Keratinocyte (primary cell): ENCODE measurements at regions not wholly inside any gene's neighbourhood (a gene's known extent, or its start where the extent isn't known, plus 50 kb on each side); places are given as distances from the start of the nearest gene placed in this dataset.

Experiments
- DNase-seq: peaks from one replicate; pipeline ENCODE4 v3.0.0-alpha.2; 2011; ENCODE audit warnings: low read depth, missing footprints, low spot score
- FAIRE-seq: peaks from 2 replicates; lab custom pipeline; 2011; peaks lifted over from hg19 to GRCh38; lab: Jason Lieb, UNC
- H2AFZ ChIP-seq: 2 replicates; pipeline ENCODE4 v1.6.0; 2012; ENCODE audit warnings: low read length, control low read depth, inconsistent platforms; ENCODE audit not compliant: control insufficient read depth
- H3K27ac ChIP-seq: 2 replicates; pipeline ENCODE4 v1.5.1; 2011; ENCODE audit warnings: low read length; ENCODE audit not compliant: control insufficient read depth, insufficient read depth
- H3K27me3 ChIP-seq: 3 replicates; pipeline ENCODE4 v1.6.0; 2011; ENCODE audit warnings: low read length; ENCODE audit not compliant: control insufficient read depth, insufficient read depth; ENCODE audit errors: extremely low read depth
- H3K36me3 ChIP-seq, 2 experiments: 2 replicates in 1 of 2; 3 replicates in 1 of 2; pipeline ENCODE4 v1.5.1; 2011; ENCODE audit warnings: low read length in 2 of 2, mild to moderate bottlenecking in 1 of 2; ENCODE audit not compliant: control insufficient read depth in 2 of 2, insufficient read depth in 2 of 2; ENCODE audit errors: extremely low read depth in 1 of 2
- H3K4me1 ChIP-seq: 3 replicates; pipeline ENCODE4 v1.5.1; 2011; ENCODE audit warnings: low read length; ENCODE audit not compliant: control insufficient read depth, insufficient read depth; ENCODE audit errors: extremely low read depth
- H3K4me2 ChIP-seq: 3 replicates; pipeline ENCODE4 v1.6.0; 2011; ENCODE audit warnings: low read depth, low read length; ENCODE audit not compliant: control insufficient read depth, insufficient read depth; ENCODE audit errors: extremely low read depth
- H3K4me3 ChIP-seq, 3 experiments: fragments of 200-600 bp in 1 of 3; sonication (generic) in 1 of 3; 2 replicates in 2 of 3; 3 replicates in 1 of 3; pipeline ENCODE4 v1.5.1; 2011 to 2016; ENCODE audit warnings: low read length in 3 of 3, mild to moderate bottlenecking in 3 of 3, control low read depth in 2 of 3, inconsistent platforms in 1 of 3, low read depth in 1 of 3, mixed read lengths in 1 of 3, mixed run types in 1 of 3, moderate library complexity in 1 of 3; ENCODE audit not compliant: control insufficient read depth in 2 of 3, insufficient read depth in 2 of 3; ENCODE audit errors: extremely low read depth in 1 of 3
- H3K79me2 ChIP-seq: 2 replicates; pipeline ENCODE4 v1.6.0; 2012; ENCODE audit warnings: low read length; ENCODE audit not compliant: control insufficient read depth, insufficient read depth
- H3K9ac ChIP-seq: 3 replicates; pipeline ENCODE4 v1.6.0; 2011; ENCODE audit warnings: low read length; ENCODE audit not compliant: control insufficient read depth, insufficient read depth; ENCODE audit errors: extremely low read depth
- H3K9me1 ChIP-seq: 3 replicates; pipeline ENCODE4 v1.6.0; 2011; ENCODE audit warnings: low read length; ENCODE audit not compliant: control insufficient read depth, insufficient read depth; ENCODE audit errors: extremely low read depth
- H3K9me3 ChIP-seq: 2 replicates; pipeline ENCODE4 v1.5.1; 2012; ENCODE audit warnings: low read depth, low read length; ENCODE audit not compliant: control insufficient read depth
- H4K20me1 ChIP-seq: 3 replicates; pipeline ENCODE4 v1.6.0; 2011; ENCODE audit warnings: low read length; ENCODE audit not compliant: control insufficient read depth, insufficient read depth; ENCODE audit errors: extremely low read depth
- CTCF ChIP-seq, 3 experiments: IDR thresholded peaks in 1 of 3; conservative IDR thresholded peaks in 1 of 3; optimal IDR thresholded peaks in 1 of 3; 2 replicates in 2 of 3; 3 replicates in 1 of 3; pipeline versions ENCODE3 to v1.5.1; 2011; ENCODE audit warnings: low read length in 3 of 3, mild to moderate bottlenecking in 3 of 3, moderate library complexity in 2 of 3, control low read depth in 1 of 3, inconsistent platforms in 1 of 3; ENCODE audit not compliant: insufficient read depth in 2 of 3; ENCODE audit errors: extremely low read depth in 1 of 3
- EZH2 ChIP-seq: IDR thresholded peaks from one replicate; pipeline ENCODE4 v1.6.1; 2012; ENCODE audit warnings: inconsistent platforms, mild to moderate bottlenecking, low read length, moderate library complexity
- dilution Hi-C: fragments of 300-500 bp; cut with MboI; formaldehyde crosslinking; loops from one replicate; pipeline ENCODE4 v1.7.0; 2020; ENCODE audit warnings: low sequenced_read_pairs; ENCODE audit not compliant: extremely low pct_ligation_motif_present

- no peaks in the 10 kb centered on the region for H4K20me1 ChIP-seq
- H3K79me2 ChIP-seq, result no peaks in the 10 kb centered on the region
- FAIRE-seq (no peak), DNase-seq (no peak)
- H3K9me1 ChIP-seq, result no peaks in the 10 kb centered on the region
- no peak overlapping the region for H3K4me2 ChIP-seq
- no peak overlapping the region for H3K9ac ChIP-seq
- H3K27ac ChIP-seq, result no peak overlapping the region
- H3K4me3 ChIP-seq, result no peak overlapping the region
- H3K27me3 ChIP-seq, result peaks cover 11% of the 10 kb centered on the region
- TF ChIP-seq CTCF (optimal IDR thresholded peaks at IDR 0.05 in 1 of 3, IDR thresholded peaks at IDR 0.05 in 1 of 3, conservative IDR thresholded peaks at IDR 0.05 in 1 of 3; ENCODE audit: extremely low read depth in 1 of 3, insufficient read depth in 2 of 3, low read length in 3 of 3), result no peak
- no peak for TF ChIP-seq EZH2
- H3K36me3 ChIP-seq, result no peaks in the 10 kb centered on the region
- no peaks in the 10 kb centered on the region for H3K4me1 ChIP-seq
- no peak overlapping the region for H2AFZ ChIP-seq
- H3K9me3 ChIP-seq, result no peaks in the 10 kb centered on the region
- dilution Hi-C loops, result no loop called here
Measured at GRCh38 chr3:72129501-72130094, 344.6 kb upstream of the PROK2 start.

- no peak overlapping the region for H3K4me2 ChIP-seq
- no peak overlapping the region for H3K27ac ChIP-seq
- FAIRE-seq (no peak), DNase-seq (no peak)
- no peaks in the 10 kb centered on the region for H3K9me3 ChIP-seq
- H4K20me1 ChIP-seq, result no peaks in the 10 kb centered on the region
- TF ChIP-seq CTCF (optimal IDR thresholded peaks at IDR 0.05 in 1 of 3, IDR thresholded peaks at IDR 0.05 in 1 of 3, conservative IDR thresholded peaks at IDR 0.05 in 1 of 3; ENCODE audit: extremely low read depth in 1 of 3, insufficient read depth in 2 of 3, low read length in 3 of 3), result no peak
- no peak for TF ChIP-seq EZH2
- H3K36me3 ChIP-seq, result no peaks in the 10 kb centered on the region
- no peaks in the 10 kb centered on the region for H3K9me1 ChIP-seq
- peaks cover 11% of the 10 kb centered on the region for H3K27me3 ChIP-seq
- no peak overlapping the region for H2AFZ ChIP-seq
- dilution Hi-C loops, result no loop called here
- no peaks in the 10 kb centered on the region for H3K4me1 ChIP-seq
- no peak overlapping the region for H3K4me3 ChIP-seq
- H3K79me2 ChIP-seq, result no peaks in the 10 kb centered on the region
- H3K9ac ChIP-seq, result no peak overlapping the region
Measured at GRCh38 chr3:72128921-72129320, 344.0 kb upstream of the PROK2 start.
